ENCODE measurements at regions not wholly inside any gene's neighbourhood (a gene's known extent, or its start where the extent isn't known, plus 50 kb on each side); places are given as distances from the start of the nearest gene placed in this dataset.

- in situ Hi-C loops (cut with HindIII; ENCODE audit: extremely low pct_ligation_motif_present, low pct_unique_long_range_greater_than_20kb) (no loop called here), intact Hi-C loops (cut with micrococcal nuclease; ENCODE audit: unreplicated experiment) (no loop called here)
- no peak for TF ChIP-seq ZBTB25 (CRISPR knock-in tag; IDR thresholded peaks at IDR 0.05)
- TF ChIP-seq FIP1L1 (IDR thresholded peaks at IDR 0.05; ENCODE audit: borderline replicate concordance, insufficient read depth, low read depth, low read length): no peak
- TF ChIP-seq NFATC3 (CRISPR knock-in tag; IDR thresholded peaks at IDR 0.05): no peak
- BruUV-seq (replicated peaks): no TSS peak
- no peak for ATAC-seq
- H3K27me3 ChIP-seq (ENCODE audit: control insufficient read depth in 1 of 2, insufficient read depth in 2 of 2, low read length in 2 of 2): no peaks in the 10 kb centered on the region
- WGBS (ENCODE audit: low lambda C conversion rate): 2% methylated on average over 2 of the region's 2 CpGs
- no peak overlapping the region for H3K27ac ChIP-seq (ENCODE audit: extremely low read length, insufficient read depth, low read length)
- no peak overlapping the region for H2AFZ ChIP-seq (ENCODE audit: low read length)
- no peak overlapping the region for H3K9ac ChIP-seq (ENCODE audit: insufficient read depth, low read depth, low read length)
- H4K20me1 ChIP-seq (ENCODE audit: insufficient read depth, low read length): no peaks in the 10 kb centered on the region
- CTCF ChIA-PET (ENCODE audit: low intra/inter-chr PET ratio, low total read pairs): no interaction called here
- no peaks in the 10 kb centered on the region for H3K79me2 ChIP-seq (ENCODE audit: insufficient read depth, low read length)
- no peaks in the 10 kb centered on the region for H3K36me3 ChIP-seq (replicated peaks in 1 of 2; ENCODE audit: control insufficient read depth in 1 of 2, insufficient read depth in 2 of 2, low read length in 2 of 2)
- no peak for FAIRE-seq
- H3K4me1 ChIP-seq (ENCODE audit: insufficient read depth, low read length): no peaks in the 10 kb centered on the region
- no peak for DNase-seq (ENCODE audit: low spot score)
- H3K4me2 ChIP-seq (ENCODE audit: low read depth, low read length): no peak overlapping the region
- H3K4me3 ChIP-seq (replicated peaks in 1 of 3; ENCODE audit: insufficient read depth in 1 of 3, low read depth in 2 of 3, low read length in 3 of 3): no peak overlapping the region
- POLR2A ChIA-PET: no interaction called here
- 0 out of 2 replicates have a peak, but pooled peaks cover 7% of the 10 kb centered on the region for H3K9me3 ChIP-seq (ENCODE audit: low read length)
Observed at GRCh38 chr4:177123811-177124210, 185.9 kb upstream of the NEIL3 start.

GRCh38 chr4:177124349-177125064 lies 185.2 kb upstream of the NEIL3 start:
- no TSS peak for BruUV-seq (replicated peaks)
- no peaks in the 10 kb centered on the region for H3K4me1 ChIP-seq (ENCODE audit: insufficient read depth, low read length)
- no peak for ATAC-seq
- in situ Hi-C loops (cut with HindIII; ENCODE audit: extremely low pct_ligation_motif_present, low pct_unique_long_range_greater_than_20kb): no loop called here
- H3K27ac ChIP-seq (ENCODE audit: extremely low read length, insufficient read depth, low read length): no peak overlapping the region
- H3K79me2 ChIP-seq (ENCODE audit: insufficient read depth, low read length): no peaks in the 10 kb centered on the region
- H3K4me2 ChIP-seq (ENCODE audit: low read depth, low read length): no peak overlapping the region
- H3K9me3 ChIP-seq (ENCODE audit: low read length): peaks cover 12% of the 10 kb centered on the region; the same call in 1 of the 2 replicates
- TF ChIP-seq ZSCAN30 (CRISPR knock-in tag; IDR thresholded peaks at IDR 0.05): no peak
- TF ChIP-seq HOXA3 (CRISPR knock-in tag; IDR thresholded peaks at IDR 0.05): no peak
- TF ChIP-seq ISX (CRISPR knock-in tag; conservative IDR thresholded peaks at IDR 0.05): no peak
- TF ChIP-seq MED13 (CRISPR knock-in tag; IDR thresholded peaks at IDR 0.05): no peak
- TF ChIP-seq CCAR2 (optimal IDR thresholded peaks at IDR 0.05; ENCODE audit: low read depth, low read length): no peak
- TF ChIP-seq ATF5 (CRISPR knock-in tag; IDR thresholded peaks at IDR 0.05; ENCODE audit: low read depth): no peak
- DNase-seq (ENCODE audit: low spot score): no peak
- no peaks in the 10 kb centered on the region for H3K27me3 ChIP-seq (ENCODE audit: control insufficient read depth in 1 of 2, insufficient read depth in 2 of 2, low read length in 2 of 2)
- intact Hi-C loops (cut with micrococcal nuclease; ENCODE audit: unreplicated experiment): no loop called here
- 7% methylated on average over 7 of the region's 7 CpGs for WGBS (ENCODE audit: low lambda C conversion rate)
- no peak overlapping the region for H2AFZ ChIP-seq (ENCODE audit: low read length)
- ChIA-PET CTCF (ENCODE audit: low intra/inter-chr PET ratio, low total read pairs) (no interaction called here), POLR2A (no interaction called here)
- H3K9ac ChIP-seq (ENCODE audit: insufficient read depth, low read depth, low read length): no peak overlapping the region
- H3K4me3 ChIP-seq (replicated peaks in 1 of 3; ENCODE audit: insufficient read depth in 1 of 3, low read depth in 2 of 3, low read length in 3 of 3): no peak overlapping the region
- H4K20me1 ChIP-seq (ENCODE audit: insufficient read depth, low read length): no peaks in the 10 kb centered on the region
- no peaks in the 10 kb centered on the region for H3K36me3 ChIP-seq (replicated peaks in 1 of 2; ENCODE audit: control insufficient read depth in 1 of 2, insufficient read depth in 2 of 2, low read length in 2 of 2)
- no peak for FAIRE-seq
